LNCaP clone FGC (cell line): ENCODE measurements at regions not wholly inside any gene's neighbourhood (a gene's known extent, or its start where the extent isn't known, plus 50 kb on each side); places are given as distances from the start of the nearest gene placed in this dataset.

ENCODE experiments used
- DNase-seq: peaks from one replicate; pipeline ENCODE4 v3.0.0-alpha.2; 2011; ENCODE audit warnings: low read depth
- H3K4me3 ChIP-seq: 2 replicates; pipeline ENCODE4 v1.5.1; 2011; ENCODE audit warnings: mild to moderate bottlenecking, low read depth, low read length, control low read depth
- CTCF ChIP-seq: IDR thresholded peaks from 2 replicates; pipeline ENCODE4 v1.5.1; 2012; ENCODE audit warnings: mild to moderate bottlenecking; ENCODE audit not compliant: control insufficient read depth, insufficient read depth; ENCODE audit errors: extremely low read depth

GRCh38 chr2:2672249-2672648, 341.2 kb upstream of the MYT1L start:
- H3K4me3 ChIP-seq, result no peak overlapping the region
- no peak for DNase-seq
- no peak for TF ChIP-seq CTCF

- H3K4me3 ChIP-seq, result no peak overlapping the region
- DNase-seq, result no peak
- TF ChIP-seq CTCF, result no peak
Measured at GRCh38 chr2:2671826-2672225, 340.8 kb upstream of the MYT1L start.

GRCh38 chr2:2669316-2669715, 338.2 kb upstream of the MYT1L start:
- no peak for DNase-seq
- TF ChIP-seq CTCF, result no peak
- H3K4me3 ChIP-seq, result no peak overlapping the region

GRCh38 chr2:2668681-2669265, 337.7 kb upstream of the MYT1L start:
- H3K4me3 ChIP-seq, result no peak overlapping the region
- no peak for DNase-seq
- TF ChIP-seq CTCF, result no peak

- TF ChIP-seq CTCF, result no peak
- H3K4me3 ChIP-seq, result no peak overlapping the region
- no peak for DNase-seq
Measured at GRCh38 chr2:2667690-2668089, 336.6 kb upstream of the MYT1L start.

- H3K4me3 ChIP-seq, result no peak overlapping the region
- TF ChIP-seq CTCF, result no peak
- no peak for DNase-seq
Measured at GRCh38 chr2:2665834-2666133, 334.7 kb upstream of the MYT1L start.

GRCh38 chr2:2664989-2665833, 334.1 kb upstream of the MYT1L start:
- no peak for DNase-seq
- TF ChIP-seq CTCF, result no peak
- no peak overlapping the region for H3K4me3 ChIP-seq
